Gastroesophageal sphincter (tissue), 4 donors: ENCODE measurements at regions not wholly inside any gene's neighbourhood (a gene's known extent, or its start where the extent isn't known, plus 50 kb on each side); places are given as distances from the start of the nearest gene placed in this dataset.

Experiments used
- ATAC-seq: fragments of 150-250 bp; one replicate; pipeline ENCODE4 v1.9.1; 2016; ENCODE audit warnings: mild to moderate bottlenecking, moderate library complexity
- H3K27ac ChIP-seq, 4 donors: fragments of 200-600 bp; sonication (generic) in 3 of 4; 1 replicate in 3 of 4; 2 replicates in 1 of 4; pipeline ENCODE4 v1.5.1; 2016 to 2019
- H3K27me3 ChIP-seq: fragments of 200-600 bp; sonication (generic); one replicate; pipeline ENCODE4 v1.5.1; 2019
- H3K36me3 ChIP-seq, 2 donors: fragments of 200-600 bp; sonication (generic); one replicate each; pipeline ENCODE4 v1.5.1; 2019; ENCODE audit warnings: control low read depth in 1 of 2
- H3K4me1 ChIP-seq, 3 donors: fragments of 200-600 bp; sonication (generic); 1 replicate in 2 of 3; 2 replicates in 1 of 3; pipeline ENCODE4 v1.5.1; 2016 to 2019; ENCODE audit warnings: control low read depth in 2 of 3
- H3K4me3 ChIP-seq, 2 donors: fragments of 200-600 bp; sonication (generic); one replicate each; pipeline ENCODE4 v1.5.1; 2019; ENCODE audit warnings: mild to moderate bottlenecking in 1 of 2, moderate library complexity in 1 of 2
- H3K9me3 ChIP-seq, 3 donors: fragments of 200-600 bp; sonication (generic); one replicate each; pipeline ENCODE4 v1.5.1; 2017 to 2019; ENCODE audit warnings: control low read depth in 2 of 3
- CTCF ChIP-seq, 4 experiments: fragments of 200-600 bp in 2 of 4; fragments of 450-650 bp in 2 of 4; sonication (generic) in 1 of 4; IDR thresholded peaks; one replicate each; pipeline ENCODE4 v1.5.1; 2017 to 2019; ENCODE audit warnings: antibody characterized with exemption in 4 of 4, mild to moderate bottlenecking in 2 of 4, moderate library complexity in 2 of 4
- EP300 ChIP-seq: sonication (generic); formaldehyde crosslinking; IDR thresholded peaks from one replicate; pipeline ENCODE4 v1.6.1; 2017; ENCODE audit warnings: antibody characterized with exemption, mild to moderate bottlenecking
- POLR2A ChIP-seq, 2 donors: fragments of 450-650 bp; IDR thresholded peaks; one replicate each; pipeline ENCODE4 v1.6.1; 2017; ENCODE audit warnings: antibody characterized with exemption in 2 of 2, mild to moderate bottlenecking in 2 of 2, moderate library complexity in 1 of 2
- POLR2AphosphoS5 ChIP-seq: sonication (generic); formaldehyde crosslinking; IDR thresholded peaks from one replicate; pipeline ENCODE4 v1.6.1; 2017; ENCODE audit warnings: antibody characterized with exemption
- WGBS, 2 donors: methylation state at CpG; one replicate each; pipeline ENCODE4 v1.1.5; 2018; ENCODE audit warnings: low coverage in 1 of 2; 5-methylcytosine and 5-hydroxymethylcytosine counted together

- H3K36me3 ChIP-seq: no peaks in the 10 kb centered on the region
- no peaks in the 10 kb centered on the region for H3K9me3 ChIP-seq
- ATAC-seq: no peak
- WGBS, 2 donors: 60% methylated on average over 1 of the region's 1 CpG; no CpG with 5 or more reads in 1 of the 2 donors
- H3K27me3 ChIP-seq: peaks cover 12% of the 10 kb centered on the region
- TF ChIP-seq EP300 (no peak), POLR2A (IDR thresholded peaks at IDR 0.05) (no peak), CTCF (IDR thresholded peaks at IDR 0.05) (no peak), POLR2AphosphoS5 (no peak)
- H3K27ac ChIP-seq: no peak overlapping the region
- no peaks in the 10 kb centered on the region for H3K4me1 ChIP-seq
- no peak overlapping the region for H3K4me3 ChIP-seq
These were observed 62.5 kb upstream of the GNAZ start for GRCh38 chr22:23007823-23008222.

GRCh38 chr22:23008896-23009295 is 61.4 kb upstream of the GNAZ start:
- no peak overlapping the region for H3K27ac ChIP-seq
- no peaks in the 10 kb centered on the region for H3K9me3 ChIP-seq
- TF ChIP-seq EP300: no peak
- TF ChIP-seq CTCF (IDR thresholded peaks at IDR 0.05): no peak
- no peak for TF ChIP-seq POLR2A (IDR thresholded peaks at IDR 0.05)
- no peak for TF ChIP-seq POLR2AphosphoS5
- ATAC-seq: no peak
- H3K36me3 ChIP-seq: no peaks in the 10 kb centered on the region
- WGBS, 2 donors: 50 to 80% methylated on average over 1 to 2 of the region's 2 CpGs
- no peak overlapping the region for H3K4me3 ChIP-seq
- H3K27me3 ChIP-seq: peaks cover 12% of the 10 kb centered on the region
- no peaks in the 10 kb centered on the region for H3K4me1 ChIP-seq
